ENCODE measurements at regions not wholly inside any gene's neighbourhood (a gene's known extent, or its start where the extent isn't known, plus 50 kb on each side); places are given as distances from the start of the nearest gene placed in this dataset.

GRCh38 chr10:64733980-64734379, 1212.8 kb downstream of the REEP3 start:
- Mint-ChIP-seq H3K9me3 (peaks cover 24% of the 10 kb centered on the region), H3K27ac (no peak overlapping the region), H3K36me3 (ENCODE audit: low read depth) (peaks cover 18% of the 10 kb centered on the region), H3K4me1 (peaks cover 6% of the 10 kb centered on the region), H3K27me3 (ENCODE audit: insufficient read depth, low read depth, poor library complexity) (peaks cover 2% of the 10 kb centered on the region), H3K4me3 (no peak overlapping the region)
- H3K27me3 ChIP-seq (ENCODE audit: insufficient read depth) = no peaks in the 10 kb centered on the region
- H3K9me2 ChIP-seq (ENCODE audit: insufficient read depth) = no peaks in the 10 kb centered on the region
- H3K79me2 ChIP-seq (replicated peaks; ENCODE audit: insufficient read depth) = no peaks in the 10 kb centered on the region
- H2AFZ ChIP-seq = no peak overlapping the region
- TF ChIP-seq CTCF (conservative IDR thresholded peaks at IDR 0.05; ENCODE audit: low read depth in 2 of 2) (peak; percentile 62 to 75), STAT1 (IDR thresholded peaks at IDR 0.05; ENCODE audit: unreplicated experiment) (no peak)
- DNase-seq (ENCODE audit: low spot score) (peak; percentile 47), ATAC-seq (no peak; the same call in 2 of the 3 replicates)
- H3K4me2 ChIP-seq = no peak overlapping the region
- no peak overlapping the region for H3K4me3 ChIP-seq
- no peaks in the 10 kb centered on the region for H3K4me1 ChIP-seq (ENCODE audit: insufficient read depth)
- H4K20me1 ChIP-seq (replicated peaks; ENCODE audit: insufficient read depth) = no peaks in the 10 kb centered on the region
- H3K27ac ChIP-seq (ENCODE audit: low read depth) = no peak overlapping the region
- H3F3A ChIP-seq (replicated peaks; ENCODE audit: low read depth) = no peaks in the 10 kb centered on the region
- peaks cover 4% of the 10 kb centered on the region; the same call in 1 of the 2 replicates for H3K36me3 ChIP-seq (ENCODE audit: insufficient read depth)

GRCh38 chr10:64738462-64738861, 1217.3 kb downstream of the REEP3 start:
- Mint-ChIP-seq H3K9me3 (peaks cover 19% of the 10 kb centered on the region), H3K4me3 (no peak overlapping the region), H3K27me3 (ENCODE audit: insufficient read depth, low read depth, poor library complexity) (peaks cover 2% of the 10 kb centered on the region), H3K27ac (no peak overlapping the region), H3K4me1 (no peaks in the 10 kb centered on the region), H3K36me3 (ENCODE audit: low read depth) (peaks cover 9% of the 10 kb centered on the region; the same call in 2 of the 3 replicates)
- Histone ChIP-seq H3K4me3 (no peak overlapping the region), H3K79me2 (replicated peaks; ENCODE audit: insufficient read depth) (no peaks in the 10 kb centered on the region), H3K4me2 (no peak overlapping the region), H2AFZ (no peak overlapping the region), H3K9me2 (ENCODE audit: insufficient read depth) (0 out of 2 replicates have a peak, but pooled peaks cover 6% of the 10 kb centered on the region), H4K20me1 (replicated peaks; ENCODE audit: insufficient read depth) (no peaks in the 10 kb centered on the region), H3K27ac (ENCODE audit: low read depth) (no peak overlapping the region), H3K36me3 (ENCODE audit: insufficient read depth) (peaks cover 4% of the 10 kb centered on the region; the same call in 1 of the 2 replicates), H3F3A (replicated peaks; ENCODE audit: low read depth) (no peaks in the 10 kb centered on the region), H3K4me1 (ENCODE audit: insufficient read depth) (no peaks in the 10 kb centered on the region), H3K27me3 (ENCODE audit: insufficient read depth) (no peaks in the 10 kb centered on the region)
- ATAC-seq (no peak), DNase-seq (ENCODE audit: low spot score) (no peak)
- TF ChIP-seq JUNB (IDR thresholded peaks at IDR 0.05; ENCODE audit: unreplicated experiment) = no peak
- no peak for TF ChIP-seq REST (IDR thresholded peaks at IDR 0.05; ENCODE audit: unreplicated experiment)
- no peak for TF ChIP-seq ZNF331 (CRISPR knock-in tag; IDR thresholded peaks at IDR 0.05; ENCODE audit: low read depth)
- no peak for TF ChIP-seq ZNF462 (CRISPR knock-in tag; IDR thresholded peaks at IDR 0.05)
- TF ChIP-seq CREB1 (CRISPR knock-in tag; IDR thresholded peaks at IDR 0.05; ENCODE audit: low read depth) = no peak
- TF ChIP-seq EZH2phosphoT487 (IDR thresholded peaks at IDR 0.05; ENCODE audit: unreplicated experiment) = no peak
- TF ChIP-seq EZH2 (IDR thresholded peaks at IDR 0.05; ENCODE audit: low read depth, unreplicated experiment) = no peak
- no peak for TF ChIP-seq STAT1 (IDR thresholded peaks at IDR 0.05; ENCODE audit: unreplicated experiment)
- no peak for TF ChIP-seq NANOG (IDR thresholded peaks at IDR 0.05; ENCODE audit: borderline replicate concordance)
